ENCODE measurements at regions not wholly inside any gene's neighbourhood (a gene's known extent, or its start where the extent isn't known, plus 50 kb on each side); places are given as distances from the start of the nearest gene placed in this dataset.

DNA sequence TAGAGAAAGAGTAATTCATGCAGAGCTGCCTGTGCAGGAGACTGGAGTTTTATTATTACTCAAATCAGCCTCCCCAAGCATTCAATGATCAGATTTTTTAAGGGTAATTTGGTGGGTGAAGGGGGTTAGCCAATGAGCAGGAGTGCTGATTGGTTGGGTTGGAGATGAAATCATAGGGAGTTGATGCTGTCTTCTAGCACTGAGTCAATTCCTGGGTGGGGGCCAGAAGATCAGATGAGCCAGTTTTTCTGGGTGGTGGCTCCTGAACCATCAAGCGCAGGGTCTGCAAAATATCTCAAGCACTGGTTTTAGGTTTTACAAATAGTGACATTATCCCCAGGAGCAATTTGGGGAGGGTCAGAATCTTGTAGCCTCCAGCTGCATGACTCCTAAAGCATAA, 312.8 kb upstream of the THSD7B start:
- Mint-ChIP-seq H3K27ac (no peak overlapping the region), H3K27me3 (ENCODE audit: insufficient read depth) (peaks cover 37% of the 10 kb centered on the region), H3K4me3 (no peak overlapping the region), H3K9me3 (peaks cover 3% of the 10 kb centered on the region), H3K36me3 (ENCODE audit: low read depth) (no peaks in the 10 kb centered on the region), H3K4me1 (peaks cover 44% of the 10 kb centered on the region)
- Histone ChIP-seq H3K27me3 (ENCODE audit: control insufficient read depth, insufficient read depth, low read length, poor library complexity, severe bottlenecking) (peaks cover 13% of the 10 kb centered on the region), H3K4me1 (ENCODE audit: control insufficient read depth, insufficient read depth, low read length) (peaks cover 15% of the 10 kb centered on the region), H3K27ac (ENCODE audit: low read depth, low read length) (no peak overlapping the region), H3K4me3 (ENCODE audit: low read length) (peak overlapping the region; percentile 61), H3K9ac (ENCODE audit: extremely low read depth, low read length, poor library complexity, severe bottlenecking) (no peak overlapping the region), H3K36me3 (ENCODE audit: control insufficient read depth, insufficient read depth, low read length) (no peaks in the 10 kb centered on the region), H3K9me3 (ENCODE audit: control insufficient read depth, low read length) (peaks cover 15% of the 10 kb centered on the region)
- no peak for DNase-seq
- TF ChIP-seq, protein P1, sequence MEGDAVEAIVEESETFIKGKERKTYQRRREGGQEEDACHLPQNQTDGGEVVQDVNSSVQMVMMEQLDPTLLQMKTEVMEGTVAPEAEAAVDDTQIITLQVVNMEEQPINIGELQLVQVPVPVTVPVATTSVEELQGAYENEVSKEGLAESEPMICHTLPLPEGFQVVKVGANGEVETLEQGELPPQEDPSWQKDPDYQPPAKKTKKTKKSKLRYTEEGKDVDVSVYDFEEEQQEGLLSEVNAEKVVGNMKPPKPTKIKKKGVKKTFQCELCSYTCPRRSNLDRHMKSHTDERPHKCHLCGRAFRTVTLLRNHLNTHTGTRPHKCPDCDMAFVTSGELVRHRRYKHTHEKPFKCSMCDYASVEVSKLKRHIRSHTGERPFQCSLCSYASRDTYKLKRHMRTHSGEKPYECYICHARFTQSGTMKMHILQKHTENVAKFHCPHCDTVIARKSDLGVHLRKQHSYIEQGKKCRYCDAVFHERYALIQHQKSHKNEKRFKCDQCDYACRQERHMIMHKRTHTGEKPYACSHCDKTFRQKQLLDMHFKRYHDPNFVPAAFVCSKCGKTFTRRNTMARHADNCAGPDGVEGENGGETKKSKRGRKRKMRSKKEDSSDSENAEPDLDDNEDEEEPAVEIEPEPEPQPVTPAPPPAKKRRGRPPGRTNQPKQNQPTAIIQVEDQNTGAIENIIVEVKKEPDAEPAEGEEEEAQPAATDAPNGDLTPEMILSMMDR (conservative IDR thresholded peaks at IDR 0.05): no peak
- WGBS, 2 experiments (ENCODE audit: insufficient coverage in 1 of 2, insufficient read length in 1 of 2): 97 to 100% methylated on average over 1 of the region's 1 CpG

DNA sequence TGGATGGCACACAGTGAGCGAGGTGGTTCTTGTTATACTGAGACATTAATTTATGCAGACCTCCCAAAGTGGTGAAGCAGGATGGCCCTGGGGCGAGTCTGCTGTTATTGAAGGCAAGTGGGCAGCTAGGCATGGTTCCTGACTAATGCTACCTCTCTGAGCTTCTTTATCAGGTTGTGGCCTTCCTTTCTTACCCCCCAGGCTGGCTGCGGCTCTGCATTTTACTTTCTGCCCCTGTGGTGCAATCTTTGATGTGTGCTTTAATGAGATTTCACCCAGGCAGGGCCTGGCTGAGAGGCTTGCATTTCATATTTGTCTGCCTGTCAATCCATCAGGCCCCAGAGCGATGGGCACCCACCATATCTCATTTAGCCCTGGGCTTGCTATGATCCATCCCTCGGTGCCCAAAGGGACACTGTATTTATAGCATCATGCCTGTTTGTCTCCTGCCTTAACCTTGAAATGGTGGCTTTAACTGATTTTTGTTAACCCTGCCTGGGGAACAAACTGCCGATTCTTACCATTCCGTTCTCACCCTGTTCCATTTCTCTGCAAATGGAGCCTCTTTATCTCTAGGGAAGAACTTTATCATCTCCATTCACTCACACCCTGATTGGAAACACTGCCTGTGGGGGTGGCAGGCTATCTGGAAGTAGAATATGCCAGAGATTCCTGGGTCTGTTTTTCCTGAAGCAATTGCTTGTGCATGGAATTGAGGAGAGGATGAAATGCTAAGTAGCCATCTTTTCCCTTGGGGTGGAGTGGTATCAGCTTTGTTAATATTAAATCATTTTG, 316.2 kb upstream of the THSD7B start:
- peaks cover 44% of the 10 kb centered on the region for H3K4me1 Mint-ChIP-seq
- peaks cover 3% of the 10 kb centered on the region for H3K9me3 Mint-ChIP-seq
- no peak for DNase-seq
- peaks cover 15% of the 10 kb centered on the region for H3K4me1 ChIP-seq (ENCODE audit: control insufficient read depth, insufficient read depth, low read length)
- no peak overlapping the region for H3K9ac ChIP-seq (ENCODE audit: extremely low read depth, low read length, poor library complexity, severe bottlenecking)
- no peaks in the 10 kb centered on the region for H3K36me3 Mint-ChIP-seq (ENCODE audit: low read depth)
- H3K4me3 ChIP-seq (ENCODE audit: low read length): no peak overlapping the region
- no peak overlapping the region for H3K4me3 Mint-ChIP-seq
- peaks cover 9% of the 10 kb centered on the region for H3K27me3 Mint-ChIP-seq (ENCODE audit: insufficient read depth)
- no peak overlapping the region for H3K27ac Mint-ChIP-seq
- H3K27me3 ChIP-seq (ENCODE audit: control insufficient read depth, insufficient read depth, low read length, poor library complexity, severe bottlenecking): no peaks in the 10 kb centered on the region
- H3K36me3 ChIP-seq (ENCODE audit: control insufficient read depth, insufficient read depth, low read length): no peaks in the 10 kb centered on the region
- no peak overlapping the region for H3K27ac ChIP-seq (ENCODE audit: low read depth, low read length)
- TF ChIP-seq, protein P1 (conservative IDR thresholded peaks at IDR 0.05): no peak
- peaks cover 15% of the 10 kb centered on the region for H3K9me3 ChIP-seq (ENCODE audit: control insufficient read depth, low read length)
- 74 to 75% methylated on average over 5 to 7 of the region's 7 CpGs for WGBS, 2 experiments (ENCODE audit: insufficient coverage in 1 of 2, insufficient read length in 1 of 2)

- H3K27ac ChIP-seq (ENCODE audit: low read depth, low read length): no peak overlapping the region
- H3K4me3 ChIP-seq (ENCODE audit: low read length): no peak overlapping the region
- peaks cover 15% of the 10 kb centered on the region for H3K9me3 ChIP-seq (ENCODE audit: control insufficient read depth, low read length)
- 81 to 86% methylated on average over 1 of the region's 1 CpG for WGBS, 2 experiments (ENCODE audit: insufficient coverage in 1 of 2, insufficient read length in 1 of 2)
- peaks cover 3% of the 10 kb centered on the region for H3K9me3 Mint-ChIP-seq
- H3K36me3 Mint-ChIP-seq (ENCODE audit: low read depth): no peaks in the 10 kb centered on the region
- no peak overlapping the region for H3K27ac Mint-ChIP-seq
- H3K27me3 Mint-ChIP-seq (ENCODE audit: insufficient read depth): peaks cover 5% of the 10 kb centered on the region
- TF ChIP-seq, protein P1 (conservative IDR thresholded peaks at IDR 0.05): no peak
- peaks cover 44% of the 10 kb centered on the region for H3K4me1 Mint-ChIP-seq
- H3K4me1 ChIP-seq (ENCODE audit: control insufficient read depth, insufficient read depth, low read length): peaks cover 15% of the 10 kb centered on the region
- no peaks in the 10 kb centered on the region for H3K36me3 ChIP-seq (ENCODE audit: control insufficient read depth, insufficient read depth, low read length)
- peak; percentile 71 for DNase-seq
- H3K4me3 Mint-ChIP-seq: no peak overlapping the region
- no peak overlapping the region for H3K9ac ChIP-seq (ENCODE audit: extremely low read depth, low read length, poor library complexity, severe bottlenecking)
- no peaks in the 10 kb centered on the region for H3K27me3 ChIP-seq (ENCODE audit: control insufficient read depth, insufficient read depth, low read length, poor library complexity, severe bottlenecking)
These were observed 316.9 kb upstream of the THSD7B start for GRCh38 chr2:136448432-136448831.
